HCT116 (cell line): ENCODE measurements at regions not wholly inside any gene's neighbourhood (a gene's known extent, or its start where the extent isn't known, plus 50 kb on each side); places are given as distances from the start of the nearest gene placed in this dataset.
"Not testable (repeated sequence)": the region's sequence is repeated elsewhere in the genome, so short reads cannot be mapped to it uniquely, and the experiment has no call there.

Experiments
- ATAC-seq: fragments of 200-7000 bp; cut with Tn5 transposase; 2 replicates; pipeline ENCODE4 v1.9.1; 2020; ENCODE audit warnings: mild to moderate bottlenecking, moderate library complexity
- BruUV-seq: library from RNA; stranded (reverse); fragments of 400-500 nt; replicated peaks from 2 replicates; lab custom pipeline; 2021; lab: Mats Ljungman, UMichigan
- CTCF ChIA-PET: fragments of 300-600 bp; sonication (Branson Sonifier 250); formaldehyde crosslinking; loops from one replicate; lab custom pipeline; 2021; ENCODE audit warnings: antibody characterized with exemption; lab: Charles Lee
- POLR2A ChIA-PET: fragments of 300-600, 350-600 bp; sonication (Branson Sonifier 250); formaldehyde crosslinking; loops from one replicate; lab custom pipeline; 2021; ENCODE audit warnings: antibody characterized with exemption; lab: Charles Lee
- RAD21 ChIA-PET, 2 experiments: fragments of 300-600 bp; sonication (Branson Sonifier 250); formaldehyde crosslinking; loops; one replicate each; lab custom pipeline; 2023; ENCODE audit warnings: low total read pairs in 2 of 2; ENCODE audit not compliant: uncharacterized antibody in 2 of 2, unreplicated experiment in 2 of 2, low non-redundant PET in 1 of 2; lab: Charles Lee
- DNase-seq: peaks from one replicate; pipeline ENCODE4 v3.0.0-alpha.2; 2010; ENCODE audit warnings: low read depth, low spot score
- H2AFZ ChIP-seq: fragments of 200-600 bp; shearing (Covaris generic), sonication (generic); 2 replicates; pipeline ENCODE4 v1.6.1; 2017; ENCODE audit warnings: low read depth, mixed run types, mixed read lengths, antibody characterized with exemption, low read length; ENCODE audit not compliant: poor library complexity, severe bottlenecking
- H3K27ac ChIP-seq: 2 replicates; pipeline ENCODE4 v1.5.1; 2012; ENCODE audit warnings: low read depth, low read length
- H3K27me3 ChIP-seq: fragments of 200-600 bp; sonication (generic); 2 replicates; pipeline ENCODE4 v1.6.1; 2016; ENCODE audit warnings: mixed run types, low read length, mixed read lengths; ENCODE audit not compliant: insufficient read depth
- H3K36me3 ChIP-seq, 2 experiments: fragments of 200-500 bp in 1 of 2; fragments of 200-600 bp in 1 of 2; sonication (Bioruptor generic) in 1 of 2; sonication (generic) in 1 of 2; 2 replicates each; pipeline versions ENCODE4 v1.5.1 to v1.6.1; 2014 to 2016; ENCODE audit warnings: low read length in 2 of 2, inconsistent platforms in 1 of 2, mixed read lengths in 1 of 2, mixed run types in 1 of 2; ENCODE audit not compliant: insufficient read depth in 2 of 2, control insufficient read depth in 1 of 2
- H3K4me1 ChIP-seq, 2 experiments: fragments of 200-600 bp in 1 of 2; sonication (generic) in 1 of 2; 2 replicates each; pipeline versions ENCODE4 v1.5.1 to v1.6.1; 2012 to 2017; ENCODE audit warnings: low read length in 2 of 2, inconsistent platforms in 1 of 2, mild to moderate bottlenecking in 1 of 2, mixed read lengths in 1 of 2, mixed run types in 1 of 2, moderate library complexity in 1 of 2; ENCODE audit not compliant: insufficient read depth in 2 of 2, control insufficient read depth in 1 of 2
- H3K4me2 ChIP-seq: fragments of 200-600 bp; sonication (generic); 2 replicates; pipeline ENCODE4 v1.6.1; 2017; ENCODE audit warnings: mixed run types, low read length, mixed read lengths
- H3K4me3 ChIP-seq, 2 experiments: fragments of 200-600 bp in 1 of 2; sonication (generic) in 1 of 2; replicated peaks in 1 of 2; 2 replicates each; pipeline ENCODE4 v1.5.1; 2011 to 2016; ENCODE audit warnings: low read length in 2 of 2, control low read depth in 1 of 2, low read depth in 1 of 2, mild to moderate bottlenecking in 1 of 2, mixed read lengths in 1 of 2, mixed run types in 1 of 2
- H3K79me2 ChIP-seq: fragments of 200-600 bp; sonication (generic); 2 replicates; pipeline ENCODE4 v1.6.1; 2017; ENCODE audit warnings: mild to moderate bottlenecking, mixed run types, low read length, moderate library complexity, mixed read lengths; ENCODE audit not compliant: insufficient read depth
- H3K9ac ChIP-seq: fragments of 200-600 bp; sonication (generic); 2 replicates; pipeline ENCODE4 v1.6.1; 2016; ENCODE audit warnings: low read length, mixed read lengths
- H3K9me2 ChIP-seq: fragments of 200-600 bp; sonication (generic), shearing (Covaris generic); 2 replicates; pipeline ENCODE4 v1.6.1; 2017; ENCODE audit warnings: mixed run types, mild to moderate bottlenecking, moderate library complexity; ENCODE audit not compliant: insufficient read depth
- H3K9me3 ChIP-seq, 2 experiments: fragments of 200-500 bp in 1 of 2; fragments of 200-600 bp in 1 of 2; sonication (Bioruptor generic) in 1 of 2; sonication (generic) in 1 of 2; 2 replicates each; pipeline ENCODE4 v1.6.1; 2014 to 2017; ENCODE audit warnings: low read length in 2 of 2, mixed read lengths in 2 of 2, inconsistent platforms in 1 of 2, low read depth in 1 of 2, mild to moderate bottlenecking in 1 of 2, mixed run types in 1 of 2, moderate library complexity in 1 of 2; ENCODE audit not compliant: control insufficient read depth in 1 of 2, insufficient read depth in 1 of 2
- H4K20me1 ChIP-seq: fragments of 200-600 bp; sonication (generic), shearing (Covaris generic); 2 replicates; pipeline ENCODE4 v1.6.1; 2017; ENCODE audit warnings: mixed run types, mild to moderate bottlenecking, moderate library complexity; ENCODE audit not compliant: insufficient read depth
- CTCF ChIP-seq, 3 experiments: fragments of 200-600 bp in 1 of 3; sonication (generic) in 1 of 3; IDR thresholded peaks in 2 of 3; conservative IDR thresholded peaks in 1 of 3; 2 replicates each; pipeline ENCODE4 v1.5.1; 2012 to 2017; ENCODE audit warnings: low read depth in 2 of 3, low read length in 2 of 3, antibody characterized with exemption in 1 of 3, borderline replicate concordance in 1 of 3, control low read depth in 1 of 3, mild to moderate bottlenecking in 1 of 3, mixed read lengths in 1 of 3, mixed run types in 1 of 3, moderate library complexity in 1 of 3; ENCODE audit not compliant: insufficient read depth in 1 of 3
- REST ChIP-seq: IDR thresholded peaks from 2 replicates; pipeline ENCODE4 v1.6.1; 2012; ENCODE audit warnings: low read depth
- SIN3A ChIP-seq: IDR thresholded peaks from 2 replicates; pipeline ENCODE4 v1.6.1; 2012; ENCODE audit warnings: low read depth
- SP1 ChIP-seq: IDR thresholded peaks from 2 replicates; pipeline ENCODE4 v1.6.1; 2012; ENCODE audit warnings: low read depth
- SRF ChIP-seq: IDR thresholded peaks from 2 replicates; pipeline ENCODE4 v1.6.1; 2012; ENCODE audit warnings: low read depth
- TCF7L2 ChIP-seq: IDR thresholded peaks from 2 replicates; pipeline ENCODE4 v1.7.0; 2011; ENCODE audit warnings: borderline replicate concordance, inconsistent platforms; ENCODE audit not compliant: insufficient read depth, insufficient read length; ENCODE audit errors: extremely low read depth
- YY1 ChIP-seq: IDR thresholded peaks from 2 replicates; pipeline ENCODE4 v1.6.1; 2011; ENCODE audit warnings: low read length, low read depth, moderate library complexity, mild to moderate bottlenecking; ENCODE audit not compliant: insufficient replicate concordance; ENCODE audit errors: extremely low read depth
- ZBTB33 ChIP-seq: IDR thresholded peaks from 2 replicates; pipeline ENCODE4 v1.6.1; 2011; ENCODE audit warnings: mild to moderate bottlenecking, low read length, moderate library complexity; ENCODE audit not compliant: insufficient replicate concordance; ENCODE audit errors: extremely low read depth
- ZFX ChIP-seq: fragments of 450-650 bp; IDR thresholded peaks from 2 replicates; pipeline ENCODE4 v1.6.1; 2017
- intact Hi-C: fragments of 100-400 bp; cut with micrococcal nuclease; formaldehyde crosslinking; loops from 2 replicates; pipeline ENCODE4 v1.10.0; 2022

GRCh38 chr9:13911473-13911872 lies 402.5 kb downstream of the NFIB start:
- Histone ChIP-seq H3K4me1 (no peaks in the 10 kb centered on the region), H3K79me2 (no peaks in the 10 kb centered on the region), H3K9ac (no peak overlapping the region), H3K9me2 (no peaks in the 10 kb centered on the region), H3K4me2 (no peak overlapping the region), H2AFZ (no peak overlapping the region), H3K27me3 (no peaks in the 10 kb centered on the region), H3K36me3 (no peaks in the 10 kb centered on the region), H3K4me3 (no peak overlapping the region), H3K9me3 (no peaks in the 10 kb centered on the region), H3K27ac (no peak overlapping the region), H4K20me1 (no peaks in the 10 kb centered on the region)
- POLR2A ChIA-PET: no interaction called here
- RAD21 ChIA-PET: no interaction called here
- intact Hi-C loops: no loop called here
- TF ChIP-seq ZFX: no peak
- no peak for TF ChIP-seq REST
- no peak for TF ChIP-seq SIN3A
- no peak for TF ChIP-seq CTCF (IDR thresholded peaks at IDR 0.05 in 2 of 3, conservative IDR thresholded peaks at IDR 0.05 in 1 of 3; ENCODE audit: borderline replicate concordance in 1 of 3, insufficient read depth in 1 of 3, low read depth in 2 of 3, low read length in 2 of 3)
- no peak for TF ChIP-seq ZBTB33
- TF ChIP-seq SRF: no peak
- TF ChIP-seq YY1: no peak
- TF ChIP-seq TCF7L2: no peak
- no peak for TF ChIP-seq SP1
- BruUV-seq: no TSS peak
- ATAC-seq (no peak), DNase-seq (no peak)
- CTCF ChIA-PET: no interaction called here

GRCh38 chr9:13907842-13908241 lies 406.1 kb downstream of the NFIB start:
- ATAC-seq, POLR2A ChIA-PET, H3K4me3 ChIP-seq, H3K27ac ChIP-seq, H3K4me1 ChIP-seq, H3K36me3 ChIP-seq, intact Hi-C loops, H3K9ac ChIP-seq, CTCF ChIA-PET, H3K9me2 ChIP-seq, H3K27me3 ChIP-seq, BruUV-seq, DNase-seq, H3K9me3 ChIP-seq, H4K20me1 ChIP-seq, H2AFZ ChIP-seq, H3K79me2 ChIP-seq, H3K4me2 ChIP-seq, RAD21 ChIA-PET: not testable (repeated sequence)
